ENCODE measurements at regions not wholly inside any gene's neighbourhood (a gene's known extent, or its start where the extent isn't known, plus 50 kb on each side); places are given as distances from the start of the nearest gene placed in this dataset.
"Not testable (repeated sequence)": the region's sequence is repeated elsewhere in the genome, so short reads cannot be mapped to it uniquely, and the experiment has no call there.

DNA sequence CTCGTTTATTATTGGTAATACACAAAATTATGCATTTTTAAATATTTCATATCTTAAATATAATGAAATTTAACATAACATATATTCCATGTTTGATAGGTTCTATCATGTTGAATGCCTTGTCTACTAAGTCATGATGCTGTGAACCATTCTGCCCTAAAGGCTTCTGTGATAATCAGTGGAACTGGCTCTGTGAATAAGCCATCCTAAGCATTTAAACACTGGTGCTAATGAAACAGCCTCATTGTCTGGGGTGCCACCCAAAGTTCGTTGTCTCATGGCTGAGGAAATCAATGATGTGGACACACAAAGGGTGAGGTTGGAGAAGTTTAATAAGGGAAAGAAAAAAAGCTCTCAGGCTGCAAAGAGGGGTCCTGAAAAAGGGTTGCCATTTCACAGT, 264.7 kb upstream of the ZRANB2 start:
- DNase-seq (ENCODE audit: low read depth): no peak

GRCh38 chr1:71343686-71344416, 263.0 kb upstream of the ZRANB2 start:
- no peak for DNase-seq (ENCODE audit: low read depth)
- H3K4me3 ChIP-seq (ENCODE audit: low read depth, low read length): no peak overlapping the region

More for the DNA sequence above, 264.7 kb upstream of the ZRANB2 start:
- H3K4me3 ChIP-seq (ENCODE audit: low read depth, low read length): no peak overlapping the region

- no peak for DNase-seq (ENCODE audit: low read depth)
- no peak overlapping the region for H3K4me3 ChIP-seq (ENCODE audit: low read depth, low read length)
Measured at GRCh38 chr1:71339238-71339637, 258.4 kb upstream of the ZRANB2 start.

DNA sequence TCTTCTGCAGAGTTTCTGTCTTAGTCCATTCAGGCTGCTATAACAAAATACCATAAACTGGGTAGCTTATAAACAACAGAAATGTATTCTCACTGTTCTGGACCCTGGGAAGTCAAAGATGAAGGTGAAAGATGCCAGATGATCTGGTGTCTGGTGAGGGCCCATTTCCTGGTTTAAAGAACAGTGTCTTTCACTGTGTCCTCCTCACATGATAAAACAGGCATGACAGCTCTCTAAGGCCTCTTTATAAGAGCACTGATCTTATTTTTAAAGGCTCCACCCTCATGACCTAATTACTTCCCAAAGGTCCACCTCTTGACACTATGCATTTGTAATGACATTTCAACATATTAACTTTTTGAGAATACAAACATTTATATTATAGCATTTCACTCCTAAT, 250.2 kb upstream of the ZRANB2 start:
- no peak for DNase-seq (ENCODE audit: low read depth)
- no peak overlapping the region for H3K4me3 ChIP-seq (ENCODE audit: low read depth, low read length)

GRCh38 chr1:71324671-71325267, 243.9 kb upstream of the ZRANB2 start:
- no peak overlapping the region for H3K4me3 ChIP-seq (ENCODE audit: low read depth, low read length)
- DNase-seq (ENCODE audit: low read depth): no peak

DNA sequence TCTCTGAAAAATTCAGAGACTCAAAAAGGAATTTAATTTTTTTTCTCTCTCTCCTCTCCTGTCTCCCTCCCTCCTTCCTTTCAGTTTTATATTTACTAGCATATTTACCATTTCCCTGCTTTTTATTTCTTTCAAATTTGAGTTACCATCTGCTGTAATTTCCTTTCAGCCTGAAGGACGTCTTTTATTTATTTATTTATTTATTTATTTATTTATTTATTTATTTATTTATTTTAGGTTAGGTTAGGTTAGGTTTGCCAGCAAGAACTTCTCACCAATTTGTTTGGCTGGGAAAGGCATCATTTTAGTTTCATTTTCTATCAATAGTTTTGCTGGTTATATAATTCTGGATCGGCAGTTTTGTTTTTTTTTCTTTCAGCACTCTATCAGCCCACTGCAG, 231.7 kb upstream of the ZRANB2 start:
- DNase-seq (ENCODE audit: low read depth): no peak
- no peak overlapping the region for H3K4me3 ChIP-seq (ENCODE audit: low read depth, low read length)

- H3K4me3 ChIP-seq (ENCODE audit: low read depth, low read length): no peak overlapping the region
- no peak for DNase-seq (ENCODE audit: low read depth)
Measured at GRCh38 chr1:71311376-71311775, 230.5 kb upstream of the ZRANB2 start.

DNA sequence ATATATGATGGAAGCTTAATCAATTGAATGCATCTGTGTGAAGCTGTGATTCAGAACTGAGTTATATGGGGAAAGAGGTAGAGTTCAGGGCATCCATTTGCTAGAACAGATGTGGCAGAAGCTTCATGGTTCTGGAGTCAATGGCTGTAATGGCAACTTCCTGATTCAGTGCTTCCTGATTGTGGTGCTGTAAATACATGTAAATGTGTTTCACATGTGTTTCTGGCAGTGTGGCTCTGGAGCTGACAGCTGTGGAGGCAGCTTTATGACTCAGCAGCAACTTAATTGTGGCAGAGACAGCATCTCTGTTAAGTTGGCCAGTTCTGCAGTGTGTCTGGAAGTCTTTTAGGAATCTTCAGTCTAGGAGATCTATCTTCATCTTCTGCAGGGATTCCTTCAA, 226.6 kb upstream of the ZRANB2 start:
- DNase-seq (ENCODE audit: low read depth): peak; percentile 63
- no peak overlapping the region for H3K4me3 ChIP-seq (ENCODE audit: low read depth, low read length)

- H3K4me3 ChIP-seq (ENCODE audit: low read depth, low read length): no peak overlapping the region
- no peak for DNase-seq (ENCODE audit: low read depth)
Measured at GRCh38 chr1:71304125-71304524, 223.3 kb upstream of the ZRANB2 start.

GRCh38 chr1:71303617-71304041, 222.8 kb upstream of the ZRANB2 start:
- DNase-seq (ENCODE audit: low read depth): no peak
- no peak overlapping the region for H3K4me3 ChIP-seq (ENCODE audit: low read depth, low read length)

- DNase-seq (ENCODE audit: low read depth): no peak
- no peak overlapping the region for H3K4me3 ChIP-seq (ENCODE audit: low read depth, low read length)
Measured at GRCh38 chr1:71298633-71299032, 217.8 kb upstream of the ZRANB2 start.

GRCh38 chr1:71296551-71297134, 215.8 kb upstream of the ZRANB2 start:
- H3K4me3 ChIP-seq (ENCODE audit: low read depth, low read length): no peak overlapping the region
- DNase-seq (ENCODE audit: low read depth): no peak

DNA sequence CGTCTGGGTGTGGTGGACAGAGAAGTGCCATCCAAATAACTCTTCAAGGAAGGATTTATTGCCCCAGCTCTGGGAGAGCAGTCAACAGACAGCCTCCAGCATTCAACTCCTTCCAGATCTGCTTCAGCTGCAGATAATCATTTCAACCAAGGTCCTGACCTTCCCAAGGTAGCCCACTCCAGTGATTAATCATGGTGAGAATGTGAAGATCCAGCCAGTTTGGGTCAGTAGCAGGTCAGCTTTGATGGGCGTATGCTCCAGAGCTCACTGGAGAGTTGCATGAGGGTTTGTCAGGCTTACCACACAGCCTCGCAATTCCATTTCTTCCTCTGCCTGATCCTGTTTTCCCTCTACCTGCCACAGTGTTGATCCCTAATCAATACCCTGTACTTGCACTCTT, 214.5 kb upstream of the ZRANB2 start:
- no peak overlapping the region for H3K4me3 ChIP-seq (ENCODE audit: low read depth, low read length)
- no peak for DNase-seq (ENCODE audit: low read depth)

DNA sequence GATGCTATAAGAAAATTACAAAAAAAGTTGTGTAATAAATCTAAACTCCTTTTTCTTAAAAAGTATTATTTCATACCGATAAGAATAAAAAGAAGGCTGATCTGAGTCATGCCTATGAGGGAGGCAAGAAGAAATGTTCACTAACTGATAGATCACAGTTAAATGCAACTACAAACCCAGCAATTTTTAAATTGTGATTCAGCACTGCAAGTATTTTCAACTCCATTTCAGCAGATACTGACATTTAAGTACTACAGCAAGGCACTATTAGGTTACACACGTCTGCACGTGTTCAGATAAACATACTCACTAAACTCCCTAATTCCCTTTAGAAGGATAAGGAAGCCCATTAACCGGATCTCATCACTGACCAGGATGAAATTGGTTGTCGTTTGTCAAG, 213.3 kb upstream of the ZRANB2 start:
- no peak overlapping the region for H3K4me3 ChIP-seq (ENCODE audit: low read depth, low read length)
- DNase-seq (ENCODE audit: low read depth): no peak

- no peak for DNase-seq (ENCODE audit: low read depth)
- no peak overlapping the region for H3K4me3 ChIP-seq (ENCODE audit: low read depth, low read length)
Measured at GRCh38 chr1:71292203-71292602, 211.4 kb upstream of the ZRANB2 start.

DNA sequence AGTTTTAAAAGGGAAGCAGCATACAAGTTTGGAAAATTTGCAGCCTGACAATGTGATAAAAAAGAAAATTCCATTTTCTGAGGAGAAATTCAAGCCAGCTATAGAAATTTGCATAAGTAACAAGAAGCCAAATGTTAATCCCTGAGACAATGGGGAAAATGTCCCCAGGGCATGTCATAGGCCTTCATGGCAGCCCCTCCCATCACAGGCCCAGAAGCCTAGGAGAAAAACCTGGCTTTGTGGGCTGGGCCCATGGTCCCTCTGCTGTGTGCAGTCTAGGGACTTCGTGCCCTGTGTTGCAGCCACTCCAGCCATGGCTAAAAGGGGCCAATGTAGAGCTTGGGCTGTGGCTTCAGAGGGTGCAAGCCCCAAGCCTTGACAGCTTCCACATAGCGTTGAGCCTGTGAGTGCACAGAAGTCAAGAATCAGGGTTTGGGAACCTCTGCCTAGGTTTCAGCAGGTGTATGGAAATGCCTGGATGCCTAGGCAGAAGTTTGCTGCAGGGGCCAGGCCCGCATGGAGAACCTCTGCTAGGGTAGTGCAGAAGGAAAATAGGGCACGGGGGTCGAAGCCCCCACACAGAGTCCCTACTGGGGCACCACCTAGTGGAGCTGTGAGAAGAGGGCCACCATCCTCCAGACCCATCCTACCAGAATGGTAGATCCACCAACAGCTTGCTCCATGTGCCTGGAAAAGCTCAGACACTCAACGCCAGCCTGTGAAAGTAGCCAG, 209.8 kb upstream of the ZRANB2 start:
- DNase-seq (ENCODE audit: low read depth); H3K4me3 ChIP-seq (ENCODE audit: low read depth, low read length): not testable (repeated sequence)

GRCh38 chr1:71285529-71285928, 204.7 kb upstream of the ZRANB2 start:
- no peak overlapping the region for H3K4me3 ChIP-seq (ENCODE audit: low read depth, low read length)
- no peak for DNase-seq (ENCODE audit: low read depth)

- no peak overlapping the region for H3K4me3 ChIP-seq (ENCODE audit: low read depth, low read length)
- DNase-seq (ENCODE audit: low read depth): no peak
Measured at GRCh38 chr1:71276466-71276865, 195.6 kb upstream of the ZRANB2 start.

GRCh38 chr1:71273334-71273733, 192.5 kb upstream of the ZRANB2 start:
- DNase-seq (ENCODE audit: low read depth): peak; percentile 38
- no peak overlapping the region for H3K4me3 ChIP-seq (ENCODE audit: low read depth, low read length)

GRCh38 chr1:71270394-71270915, 189.6 kb upstream of the ZRANB2 start:
- no peak overlapping the region for H3K4me3 ChIP-seq (ENCODE audit: low read depth, low read length)
- DNase-seq (ENCODE audit: low read depth): no peak
